Peyer's patch (tissue), 4 donors: ENCODE measurements at regions not wholly inside any gene's neighbourhood (a gene's known extent, or its start where the extent isn't known, plus 50 kb on each side); places are given as distances from the start of the nearest gene placed in this dataset.

Experiments
- DNase-seq, 3 donors: peaks; one replicate each; pipeline ENCODE4 v3.0.0-alpha.2; 2017 to 2019
- H3K27ac ChIP-seq, 4 donors: fragments of 200-600 bp; sonication (generic); one replicate each; pipeline ENCODE4 v1.5.1; 2016 to 2019
- H3K27me3 ChIP-seq, 2 donors: fragments of 200-600 bp; sonication (generic); one replicate each; pipeline ENCODE4 v1.5.1; 2019
- H3K36me3 ChIP-seq, 3 donors: fragments of 200-600 bp; sonication (generic); one replicate each; pipeline ENCODE4 v1.5.1; 2016 to 2019
- H3K4me1 ChIP-seq, 4 donors: fragments of 200-600 bp; sonication (generic); one replicate each; pipeline ENCODE4 v1.5.1; 2016 to 2019
- H3K4me3 ChIP-seq, 4 donors: fragments of 200-600 bp; sonication (generic); 1 replicate in 3 of 4; 2 replicates in 1 of 4; pipeline ENCODE4 v1.5.1; 2016 to 2019; ENCODE audit warnings: mild to moderate bottlenecking in 1 of 4
- H3K9me3 ChIP-seq, 4 donors: fragments of 200-600 bp; sonication (generic); one replicate each; pipeline ENCODE4 v1.5.1; 2016 to 2019; ENCODE audit warnings: mild to moderate bottlenecking in 1 of 4
- CTCF ChIP-seq, 6 experiments: fragments of 450-650 bp in 4 of 6; fragments of 200-600 bp in 2 of 6; sonication (generic) in 1 of 6; IDR thresholded peaks; one replicate each; pipeline ENCODE4 v1.5.1; 2017 to 2019; ENCODE audit warnings: antibody characterized with exemption in 6 of 6, mild to moderate bottlenecking in 3 of 6, moderate library complexity in 1 of 6
- POLR2A ChIP-seq, 2 donors: fragments of 450-650 bp; IDR thresholded peaks; one replicate each; pipeline ENCODE4 v1.5.1; 2017; ENCODE audit warnings: antibody characterized with exemption in 2 of 2, mild to moderate bottlenecking in 2 of 2, moderate library complexity in 2 of 2

GRCh38 chr6:90658497-90658896 lies 71.6 kb upstream of the MAP3K7 start:
- Histone ChIP-seq H3K27me3 (no peaks in the 10 kb centered on the region), H3K4me1 (no peaks in the 10 kb centered on the region), H3K36me3 (no peaks in the 10 kb centered on the region), H3K9me3 (peaks cover 0 to 5% (median 0%) of the 10 kb centered on the region in 4 donors), H3K4me3 (no peak overlapping the region), H3K27ac (no peak overlapping the region)
- no peak for DNase-seq
- TF ChIP-seq POLR2A (IDR thresholded peaks at IDR 0.05) = no peak
- no peak for TF ChIP-seq CTCF (IDR thresholded peaks at IDR 0.05)

GRCh38 chr6:90656325-90656724 lies 69.5 kb upstream of the MAP3K7 start:
- DNase-seq = no peak
- Histone ChIP-seq H3K4me3 (no peak overlapping the region), H3K27me3 (no peaks in the 10 kb centered on the region), H3K9me3 (no peaks in the 10 kb centered on the region), H3K36me3 (no peaks in the 10 kb centered on the region), H3K4me1 (no peaks in the 10 kb centered on the region), H3K27ac (no peak overlapping the region)
- TF ChIP-seq CTCF (IDR thresholded peaks at IDR 0.05) (no peak), POLR2A (IDR thresholded peaks at IDR 0.05) (no peak)

- Histone ChIP-seq H3K36me3 (no peaks in the 10 kb centered on the region), H3K4me3 (no peak overlapping the region), H3K27ac (no peak overlapping the region), H3K27me3 (no peaks in the 10 kb centered on the region), H3K4me1 (no peaks in the 10 kb centered on the region), H3K9me3 (no peaks in the 10 kb centered on the region)
- DNase-seq = no peak
- TF ChIP-seq POLR2A (IDR thresholded peaks at IDR 0.05) (no peak), CTCF (IDR thresholded peaks at IDR 0.05) (no peak)
Measured at GRCh38 chr6:90654806-90655205, 67.9 kb upstream of the MAP3K7 start.

- Histone ChIP-seq H3K36me3 (no peaks in the 10 kb centered on the region), H3K27ac (no peak overlapping the region), H3K27me3 (no peaks in the 10 kb centered on the region), H3K4me1 (no peaks in the 10 kb centered on the region), H3K9me3 (no peaks in the 10 kb centered on the region), H3K4me3 (no peak overlapping the region)
- TF ChIP-seq POLR2A (IDR thresholded peaks at IDR 0.05) (no peak), CTCF (IDR thresholded peaks at IDR 0.05) (no peak)
- DNase-seq = no peak
Measured at GRCh38 chr6:90654166-90654565, 67.3 kb upstream of the MAP3K7 start.

GRCh38 chr6:90653750-90654149 lies 66.9 kb upstream of the MAP3K7 start:
- Histone ChIP-seq H3K4me3 (no peak overlapping the region), H3K36me3 (no peaks in the 10 kb centered on the region), H3K9me3 (no peaks in the 10 kb centered on the region), H3K27me3 (no peaks in the 10 kb centered on the region), H3K4me1 (no peaks in the 10 kb centered on the region), H3K27ac (no peak overlapping the region)
- TF ChIP-seq CTCF (IDR thresholded peaks at IDR 0.05) (no peak), POLR2A (IDR thresholded peaks at IDR 0.05) (no peak)
- no peak for DNase-seq
